ENCODE measurements at regions not wholly inside any gene's neighbourhood (a gene's known extent, or its start where the extent isn't known, plus 50 kb on each side); places are given as distances from the start of the nearest gene placed in this dataset.
"Not testable (repeated sequence)": the region's sequence is repeated elsewhere in the genome, so short reads cannot be mapped to it uniquely, and the experiment has no call there.

DNA sequence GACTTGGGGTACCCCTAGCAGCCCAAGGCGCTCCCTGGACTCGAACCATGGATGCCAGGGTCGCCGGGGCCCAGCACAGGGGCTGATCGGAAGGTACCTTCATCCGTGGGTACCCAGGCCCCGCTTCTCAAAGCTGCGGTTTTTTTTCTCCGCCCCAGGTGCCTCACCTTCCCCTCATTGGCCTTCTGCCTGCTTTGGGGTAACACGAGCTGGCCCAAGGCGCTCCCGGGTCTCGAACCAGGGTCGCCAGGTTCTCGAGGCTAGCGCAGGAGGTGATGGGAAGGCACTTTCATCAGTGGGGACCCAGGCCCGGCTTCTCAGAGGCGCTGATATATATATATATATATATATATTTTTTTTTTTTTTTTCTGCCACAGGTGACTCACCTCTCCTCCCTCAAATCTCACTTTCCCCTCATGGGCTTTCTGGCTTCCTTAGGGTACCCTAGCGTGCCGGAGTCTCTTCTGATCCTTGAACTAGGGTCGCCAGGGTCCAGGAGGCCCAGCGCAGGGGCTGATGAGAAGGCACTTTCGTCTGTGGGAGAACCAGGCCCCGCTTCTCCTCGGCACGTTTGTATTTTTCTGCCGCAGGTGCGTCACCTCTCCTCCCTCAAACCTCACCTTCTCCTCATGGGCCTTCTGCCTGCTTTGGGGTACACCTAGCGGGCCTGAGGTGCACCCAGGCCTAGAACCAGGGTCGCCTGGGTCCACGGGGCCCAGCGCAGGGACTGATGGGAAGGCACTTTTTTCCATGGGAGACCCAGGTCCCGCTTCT lies 1480.0 kb upstream of the TPTE start:
- H3K27me3 Mint-ChIP-seq, DNase-seq, H3K36me3 Mint-ChIP-seq, H3K4me1 Mint-ChIP-seq, H3K4me3 Mint-ChIP-seq, CTCF ChIA-PET, H3K27ac Mint-ChIP-seq: not testable (repeated sequence)
- H3K9me3 Mint-ChIP-seq: peaks cover 20% of the 10 kb centered on the region

- H3K4me1 Mint-ChIP-seq, H3K27me3 Mint-ChIP-seq, H3K36me3 Mint-ChIP-seq, CTCF ChIA-PET, DNase-seq, H3K27ac Mint-ChIP-seq, H3K4me3 Mint-ChIP-seq: not testable (repeated sequence)
- peaks cover 10% of the 10 kb centered on the region for H3K9me3 Mint-ChIP-seq
These were observed 1478.3 kb upstream of the TPTE start for GRCh38 chr21:9043089-9043488.

GRCh38 chr21:9046870-9047269 lies 1474.5 kb upstream of the TPTE start:
- DNase-seq, H3K4me1 Mint-ChIP-seq, CTCF ChIA-PET: not testable (repeated sequence)

GRCh38 chr21:9067515-9067914 lies 1453.9 kb upstream of the TPTE start:
- CTCF ChIA-PET, DNase-seq, H3K4me1 Mint-ChIP-seq, H3K36me3 Mint-ChIP-seq, H3K9me3 Mint-ChIP-seq, H3K4me3 Mint-ChIP-seq, H3K27ac Mint-ChIP-seq, H3K27me3 Mint-ChIP-seq: not testable (repeated sequence)

More at GRCh38 chr21:9046870-9047269, 1474.5 kb upstream of the TPTE start:
- not testable (repeated sequence) for H3K27ac Mint-ChIP-seq, H3K4me3 Mint-ChIP-seq, H3K9me3 Mint-ChIP-seq, H3K36me3 Mint-ChIP-seq, H3K27me3 Mint-ChIP-seq

DNA sequence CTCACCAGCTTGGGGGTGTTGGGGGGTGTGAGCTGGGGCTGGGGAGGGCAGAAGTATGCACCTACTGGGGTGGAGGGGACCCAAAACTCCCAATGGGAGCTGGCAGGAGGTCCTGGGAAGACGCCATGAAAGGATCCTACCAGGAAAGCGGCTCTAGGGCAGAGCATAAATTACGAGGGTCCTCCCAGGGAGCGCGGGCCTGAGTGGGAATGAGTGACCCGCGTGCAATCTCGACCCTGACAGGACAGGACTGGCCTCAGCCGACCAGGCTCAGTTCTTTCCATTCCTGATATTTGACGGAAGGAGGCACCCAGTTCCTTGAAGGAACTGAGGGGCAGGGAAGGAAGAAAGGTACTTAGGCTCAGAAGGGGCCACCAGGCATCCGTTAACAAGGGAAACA lies 1452.8 kb upstream of the TPTE start:
- H3K9me3 Mint-ChIP-seq, H3K4me3 Mint-ChIP-seq, H3K27me3 Mint-ChIP-seq, H3K27ac Mint-ChIP-seq, H3K4me1 Mint-ChIP-seq, H3K36me3 Mint-ChIP-seq, DNase-seq, CTCF ChIA-PET: not testable (repeated sequence)

GRCh38 chr21:9070703-9071102 lies 1450.7 kb upstream of the TPTE start:
- CTCF ChIA-PET, DNase-seq, H3K27me3 Mint-ChIP-seq, H3K27ac Mint-ChIP-seq, H3K36me3 Mint-ChIP-seq, H3K4me3 Mint-ChIP-seq, H3K4me1 Mint-ChIP-seq, H3K9me3 Mint-ChIP-seq: not testable (repeated sequence)

DNA sequence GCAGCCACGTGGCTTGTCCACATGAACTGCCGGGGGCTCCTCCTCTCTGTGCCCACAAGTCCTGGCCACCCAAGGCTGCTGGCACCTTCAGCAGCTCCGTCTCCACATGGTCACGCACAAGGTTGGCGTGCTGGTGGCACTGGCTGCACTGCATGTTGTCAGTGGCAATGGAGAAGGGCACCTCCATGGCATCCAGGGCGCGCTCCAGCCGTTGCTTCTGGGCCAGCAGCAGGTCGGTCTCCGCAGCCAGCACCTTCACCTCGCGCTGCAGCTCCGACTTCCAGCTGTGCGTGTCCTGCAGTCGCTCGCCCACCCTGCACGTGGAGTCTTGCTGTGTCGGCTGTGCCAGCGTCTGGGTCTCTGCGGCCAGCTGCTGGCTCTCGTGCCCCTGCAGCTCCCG lies 1448.4 kb upstream of the TPTE start:
- H3K4me3 Mint-ChIP-seq, H3K9me3 Mint-ChIP-seq, H3K36me3 Mint-ChIP-seq, H3K4me1 Mint-ChIP-seq, CTCF ChIA-PET, H3K27ac Mint-ChIP-seq, H3K27me3 Mint-ChIP-seq, DNase-seq: not testable (repeated sequence)

DNA sequence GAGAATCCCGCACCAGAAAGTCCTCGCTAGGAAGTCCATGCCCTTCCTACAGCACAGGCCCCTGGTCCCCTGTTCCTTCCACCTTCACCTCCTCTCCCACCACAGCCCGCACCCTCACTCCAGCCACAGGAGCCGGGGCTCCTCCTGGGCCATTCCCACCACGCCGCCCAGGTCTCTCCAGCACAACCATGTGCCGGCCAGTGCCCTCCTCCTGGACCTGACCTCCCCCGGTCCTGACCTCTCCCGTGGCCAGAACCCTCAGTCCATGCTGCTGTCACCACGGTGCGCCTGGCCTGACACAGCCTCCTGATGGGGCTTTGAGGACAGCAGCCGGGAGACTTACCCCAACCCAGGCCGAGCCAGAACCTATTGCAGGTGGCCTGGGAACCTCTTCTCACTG lies 1446.6 kb upstream of the TPTE start:
- H3K27ac Mint-ChIP-seq, H3K27me3 Mint-ChIP-seq, H3K4me1 Mint-ChIP-seq, H3K36me3 Mint-ChIP-seq, DNase-seq, CTCF ChIA-PET, H3K4me3 Mint-ChIP-seq, H3K9me3 Mint-ChIP-seq: not testable (repeated sequence)

GRCh38 chr21:9083091-9083826 lies 1438.1 kb upstream of the TPTE start:
- CTCF ChIA-PET, H3K4me1 Mint-ChIP-seq, H3K27ac Mint-ChIP-seq, H3K36me3 Mint-ChIP-seq, H3K27me3 Mint-ChIP-seq, DNase-seq, H3K4me3 Mint-ChIP-seq, H3K9me3 Mint-ChIP-seq: not testable (repeated sequence)

GRCh38 chr21:9086299-9086698 lies 1435.1 kb upstream of the TPTE start:
- H3K36me3 Mint-ChIP-seq, DNase-seq, H3K4me1 Mint-ChIP-seq, CTCF ChIA-PET, H3K9me3 Mint-ChIP-seq, H3K27me3 Mint-ChIP-seq, H3K4me3 Mint-ChIP-seq, H3K27ac Mint-ChIP-seq: not testable (repeated sequence)

- H3K27ac Mint-ChIP-seq, H3K4me1 Mint-ChIP-seq, H3K9me3 Mint-ChIP-seq, H3K4me3 Mint-ChIP-seq, CTCF ChIA-PET, H3K36me3 Mint-ChIP-seq, DNase-seq, H3K27me3 Mint-ChIP-seq: not testable (repeated sequence)
These were observed 1433.6 kb upstream of the TPTE start for GRCh38 chr21:9087816-9088215.

DNA sequence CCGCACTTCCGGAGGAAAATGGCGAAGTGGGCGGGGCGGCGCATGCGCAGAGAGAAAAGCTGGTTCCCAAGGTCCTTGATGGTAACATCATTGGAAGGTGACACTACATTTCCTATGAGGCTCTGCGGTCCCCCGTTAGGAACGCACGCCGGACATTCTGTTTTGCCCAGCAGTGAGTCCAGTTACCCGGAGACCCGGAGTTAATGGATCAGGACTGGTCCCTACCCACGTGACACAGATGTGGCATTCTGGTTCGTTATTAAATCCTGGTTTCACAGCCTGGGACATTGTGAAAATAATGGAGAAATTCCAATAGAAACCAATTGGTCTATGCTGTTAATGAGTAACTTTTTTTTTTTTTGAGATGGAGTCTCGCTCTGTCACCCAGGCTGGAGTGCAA lies 1391.6 kb upstream of the TPTE start:
- H3K4me3 Mint-ChIP-seq: peak overlapping the region; percentile 59
- H3K4me1 Mint-ChIP-seq, DNase-seq, H3K9me3 Mint-ChIP-seq, H3K36me3 Mint-ChIP-seq, H3K27ac Mint-ChIP-seq, CTCF ChIA-PET, H3K27me3 Mint-ChIP-seq: not testable (repeated sequence)

- H3K36me3 Mint-ChIP-seq, H3K27ac Mint-ChIP-seq, CTCF ChIA-PET, H3K4me1 Mint-ChIP-seq, H3K9me3 Mint-ChIP-seq, DNase-seq, H3K4me3 Mint-ChIP-seq, H3K27me3 Mint-ChIP-seq: not testable (repeated sequence)
These were observed 1390.6 kb upstream of the TPTE start for GRCh38 chr21:9130817-9131216.

Data from activated naive CD4-positive, alpha-beta T cell treated with anti-CD3 and anti-CD28 coated beads, Interleukin-2, amount 10 ng/mL, durations not matched to agents 7 days and 5 days (primary cell).